Activated T-helper 1 cell treated with anti-CD3 and anti-CD28 coated beads, Interleukin-12 subunit alpha, Interleukin-12 subunit beta, Interleukin-2, Interleukin-4 antibody, amounts not matched to agents 30 ng/mL and 10 ng/mL and 1 ng/mL, durations not matched to agents 14 hours and 24 hours and 36 hours (primary cell): ENCODE measurements at regions not wholly inside any gene's neighbourhood (a gene's known extent, or its start where the extent isn't known, plus 50 kb on each side); places are given as distances from the start of the nearest gene placed in this dataset.

ENCODE experiments used
- DNase-seq: peaks from one replicate; pipeline ENCODE4 v3.0.0; 2021; ENCODE audit warnings: low spot score
- H3K27ac Mint-ChIP-seq: one replicate; pipeline ENCODE4 v1.8.0; 2021; ENCODE audit warnings: mild to moderate bottlenecking, mixed read lengths
- H3K27me3 Mint-ChIP-seq: one replicate; pipeline ENCODE4 v1.8.0; 2022; ENCODE audit warnings: mild to moderate bottlenecking, moderate library complexity, mixed read lengths; ENCODE audit not compliant: insufficient read depth
- H3K36me3 Mint-ChIP-seq: one replicate; pipeline ENCODE4 v1.8.0; 2021; ENCODE audit warnings: low read depth, mixed read lengths
- H3K4me1 Mint-ChIP-seq: one replicate; pipeline ENCODE4 v1.8.0; 2021; ENCODE audit warnings: low read depth, mixed read lengths
- H3K4me3 Mint-ChIP-seq: one replicate; pipeline ENCODE4 v1.8.0; 2021; ENCODE audit warnings: mild to moderate bottlenecking, moderate library complexity, mixed read lengths
- H3K9me3 Mint-ChIP-seq: one replicate; pipeline ENCODE4 v1.8.0; 2021; ENCODE audit warnings: mixed read lengths
- intact Hi-C: fragments of 100-400 bp; cut with micrococcal nuclease; formaldehyde crosslinking; loops from one replicate; pipeline ENCODE4 v1.15.1; 2024

- H3K4me1 Mint-ChIP-seq: no peaks in the 10 kb centered on the region
- H3K4me3 Mint-ChIP-seq: no peak overlapping the region
- H3K36me3 Mint-ChIP-seq: no peaks in the 10 kb centered on the region
- no peaks in the 10 kb centered on the region for H3K27me3 Mint-ChIP-seq
- no peak overlapping the region for H3K27ac Mint-ChIP-seq
- H3K9me3 Mint-ChIP-seq: no peaks in the 10 kb centered on the region
- intact Hi-C loops: no loop called here
- no peak for DNase-seq
Observed at GRCh38 chr5:4370218-4370617, 769.9 kb upstream of the ADAMTS16 start.

GRCh38 chr5:4372481-4372880, 767.6 kb upstream of the ADAMTS16 start:
- H3K4me3 Mint-ChIP-seq: no peak overlapping the region
- H3K36me3 Mint-ChIP-seq: no peaks in the 10 kb centered on the region
- intact Hi-C loops: no loop called here
- H3K27ac Mint-ChIP-seq: no peak overlapping the region
- H3K9me3 Mint-ChIP-seq: peaks cover 4% of the 10 kb centered on the region
- DNase-seq: no peak
- H3K4me1 Mint-ChIP-seq: no peaks in the 10 kb centered on the region
- no peaks in the 10 kb centered on the region for H3K27me3 Mint-ChIP-seq

- peaks cover 4% of the 10 kb centered on the region for H3K9me3 Mint-ChIP-seq
- H3K36me3 Mint-ChIP-seq: no peaks in the 10 kb centered on the region
- no peak overlapping the region for H3K27ac Mint-ChIP-seq
- H3K4me3 Mint-ChIP-seq: no peak overlapping the region
- intact Hi-C loops: no loop called here
- H3K4me1 Mint-ChIP-seq: no peaks in the 10 kb centered on the region
- DNase-seq: no peak
- no peaks in the 10 kb centered on the region for H3K27me3 Mint-ChIP-seq
Observed at GRCh38 chr5:4373051-4373820, 766.9 kb upstream of the ADAMTS16 start.

GRCh38 chr5:4374866-4375265, 765.3 kb upstream of the ADAMTS16 start:
- H3K4me3 Mint-ChIP-seq: no peak overlapping the region

GRCh38 chr5:4375640-4376039, 764.5 kb upstream of the ADAMTS16 start:
- no peak overlapping the region for H3K27ac Mint-ChIP-seq
- intact Hi-C loops: no loop called here

More at GRCh38 chr5:4374866-4375265, 765.3 kb upstream of the ADAMTS16 start:
- H3K9me3 Mint-ChIP-seq: peaks cover 8% of the 10 kb centered on the region
- no peaks in the 10 kb centered on the region for H3K4me1 Mint-ChIP-seq
- H3K36me3 Mint-ChIP-seq: no peaks in the 10 kb centered on the region
- no peaks in the 10 kb centered on the region for H3K27me3 Mint-ChIP-seq
- H3K27ac Mint-ChIP-seq: no peak overlapping the region
- no peak for DNase-seq
- intact Hi-C loops: no loop called here

GRCh38 chr5:4383102-4383501, 757.0 kb upstream of the ADAMTS16 start:
- H3K4me1 Mint-ChIP-seq: no peaks in the 10 kb centered on the region
- intact Hi-C loops: no loop called here
- DNase-seq: no peak
- peaks cover 3% of the 10 kb centered on the region for H3K9me3 Mint-ChIP-seq
- H3K27ac Mint-ChIP-seq: no peak overlapping the region
- H3K27me3 Mint-ChIP-seq: no peaks in the 10 kb centered on the region
- no peaks in the 10 kb centered on the region for H3K36me3 Mint-ChIP-seq
- no peak overlapping the region for H3K4me3 Mint-ChIP-seq

More at GRCh38 chr5:4375640-4376039, 764.5 kb upstream of the ADAMTS16 start:
- Mint-ChIP-seq H3K27me3 (no peaks in the 10 kb centered on the region), H3K9me3 (peaks cover 8% of the 10 kb centered on the region), H3K4me1 (no peaks in the 10 kb centered on the region), H3K4me3 (no peak overlapping the region), H3K36me3 (no peaks in the 10 kb centered on the region)
- DNase-seq: no peak

GRCh38 chr5:4383518-4384198, 756.5 kb upstream of the ADAMTS16 start:
- no peaks in the 10 kb centered on the region for H3K27me3 Mint-ChIP-seq
- no peak for DNase-seq
- intact Hi-C loops: no loop called here
- H3K4me3 Mint-ChIP-seq: no peak overlapping the region
- H3K4me1 Mint-ChIP-seq: no peaks in the 10 kb centered on the region
- H3K36me3 Mint-ChIP-seq: no peaks in the 10 kb centered on the region
- H3K9me3 Mint-ChIP-seq: peaks cover 3% of the 10 kb centered on the region
- no peak overlapping the region for H3K27ac Mint-ChIP-seq

GRCh38 chr5:4384649-4385048, 755.5 kb upstream of the ADAMTS16 start:
- Mint-ChIP-seq H3K27ac (no peak overlapping the region), H3K4me3 (no peak overlapping the region), H3K9me3 (no peaks in the 10 kb centered on the region), H3K27me3 (no peaks in the 10 kb centered on the region), H3K4me1 (no peaks in the 10 kb centered on the region), H3K36me3 (no peaks in the 10 kb centered on the region)
- intact Hi-C loops: no loop called here
- no peak for DNase-seq

- no peak for DNase-seq
- H3K36me3 Mint-ChIP-seq: no peaks in the 10 kb centered on the region
- no peak overlapping the region for H3K4me3 Mint-ChIP-seq
- H3K4me1 Mint-ChIP-seq: no peaks in the 10 kb centered on the region
- H3K27ac Mint-ChIP-seq: no peak overlapping the region
- no peaks in the 10 kb centered on the region for H3K9me3 Mint-ChIP-seq
- intact Hi-C loops: no loop called here
- no peaks in the 10 kb centered on the region for H3K27me3 Mint-ChIP-seq
Observed at GRCh38 chr5:4386152-4386551, 754.0 kb upstream of the ADAMTS16 start.

GRCh38 chr5:4387290-4387689, 752.8 kb upstream of the ADAMTS16 start:
- no peaks in the 10 kb centered on the region for H3K4me1 Mint-ChIP-seq
- no peaks in the 10 kb centered on the region for H3K9me3 Mint-ChIP-seq
- H3K4me3 Mint-ChIP-seq: no peak overlapping the region
- H3K36me3 Mint-ChIP-seq: no peaks in the 10 kb centered on the region
- DNase-seq: no peak
- H3K27me3 Mint-ChIP-seq: no peaks in the 10 kb centered on the region
- H3K27ac Mint-ChIP-seq: no peak overlapping the region
- intact Hi-C loops: no loop called here

GRCh38 chr5:4395752-4396151, 744.4 kb upstream of the ADAMTS16 start:
- intact Hi-C loops: no loop called here
- Mint-ChIP-seq H3K27me3 (no peaks in the 10 kb centered on the region), H3K36me3 (no peaks in the 10 kb centered on the region), H3K4me1 (no peaks in the 10 kb centered on the region), H3K4me3 (no peak overlapping the region), H3K9me3 (peaks cover 7% of the 10 kb centered on the region), H3K27ac (no peak overlapping the region)
- no peak for DNase-seq

GRCh38 chr5:4405614-4406219, 734.4 kb upstream of the ADAMTS16 start:
- no peaks in the 10 kb centered on the region for H3K4me1 Mint-ChIP-seq
- no peaks in the 10 kb centered on the region for H3K36me3 Mint-ChIP-seq
- H3K27ac Mint-ChIP-seq: no peak overlapping the region
- H3K27me3 Mint-ChIP-seq: no peaks in the 10 kb centered on the region
- no peak for DNase-seq
- intact Hi-C loops: no loop called here
- H3K9me3 Mint-ChIP-seq: peaks cover 3% of the 10 kb centered on the region
- H3K4me3 Mint-ChIP-seq: no peak overlapping the region

GRCh38 chr5:4410151-4410550, 730.0 kb upstream of the ADAMTS16 start:
- Mint-ChIP-seq H3K9me3 (peaks cover 16% of the 10 kb centered on the region), H3K27ac (no peak overlapping the region), H3K36me3 (no peaks in the 10 kb centered on the region), H3K4me3 (no peak overlapping the region), H3K4me1 (no peaks in the 10 kb centered on the region), H3K27me3 (no peaks in the 10 kb centered on the region)
- DNase-seq: no peak
- intact Hi-C loops: no loop called here
